ENCODE measurements at regions not wholly inside any gene's neighbourhood (a gene's known extent, or its start where the extent isn't known, plus 50 kb on each side); places are given as distances from the start of the nearest gene placed in this dataset.

DNA sequence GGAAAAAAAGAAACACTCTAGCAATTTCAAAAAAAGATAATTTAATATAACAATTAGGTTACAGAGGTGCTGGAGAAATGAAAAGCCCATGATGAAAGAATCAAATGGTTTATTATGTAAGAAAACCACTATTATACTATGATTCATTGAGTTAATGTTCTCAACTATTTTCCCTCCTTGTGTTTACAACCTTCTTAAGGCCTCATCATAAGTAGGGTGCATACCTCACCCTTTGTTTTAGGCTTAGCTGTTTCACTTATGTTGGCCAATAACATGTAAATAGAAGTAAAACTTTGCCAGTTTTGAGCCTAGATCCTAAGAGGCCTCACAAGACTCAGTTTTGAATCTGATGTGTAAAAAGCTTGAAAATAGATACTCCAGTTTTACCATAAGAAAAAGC lies 418.3 kb upstream of the DDX18 start (continued):
- TF ChIP-seq, protein P1, sequence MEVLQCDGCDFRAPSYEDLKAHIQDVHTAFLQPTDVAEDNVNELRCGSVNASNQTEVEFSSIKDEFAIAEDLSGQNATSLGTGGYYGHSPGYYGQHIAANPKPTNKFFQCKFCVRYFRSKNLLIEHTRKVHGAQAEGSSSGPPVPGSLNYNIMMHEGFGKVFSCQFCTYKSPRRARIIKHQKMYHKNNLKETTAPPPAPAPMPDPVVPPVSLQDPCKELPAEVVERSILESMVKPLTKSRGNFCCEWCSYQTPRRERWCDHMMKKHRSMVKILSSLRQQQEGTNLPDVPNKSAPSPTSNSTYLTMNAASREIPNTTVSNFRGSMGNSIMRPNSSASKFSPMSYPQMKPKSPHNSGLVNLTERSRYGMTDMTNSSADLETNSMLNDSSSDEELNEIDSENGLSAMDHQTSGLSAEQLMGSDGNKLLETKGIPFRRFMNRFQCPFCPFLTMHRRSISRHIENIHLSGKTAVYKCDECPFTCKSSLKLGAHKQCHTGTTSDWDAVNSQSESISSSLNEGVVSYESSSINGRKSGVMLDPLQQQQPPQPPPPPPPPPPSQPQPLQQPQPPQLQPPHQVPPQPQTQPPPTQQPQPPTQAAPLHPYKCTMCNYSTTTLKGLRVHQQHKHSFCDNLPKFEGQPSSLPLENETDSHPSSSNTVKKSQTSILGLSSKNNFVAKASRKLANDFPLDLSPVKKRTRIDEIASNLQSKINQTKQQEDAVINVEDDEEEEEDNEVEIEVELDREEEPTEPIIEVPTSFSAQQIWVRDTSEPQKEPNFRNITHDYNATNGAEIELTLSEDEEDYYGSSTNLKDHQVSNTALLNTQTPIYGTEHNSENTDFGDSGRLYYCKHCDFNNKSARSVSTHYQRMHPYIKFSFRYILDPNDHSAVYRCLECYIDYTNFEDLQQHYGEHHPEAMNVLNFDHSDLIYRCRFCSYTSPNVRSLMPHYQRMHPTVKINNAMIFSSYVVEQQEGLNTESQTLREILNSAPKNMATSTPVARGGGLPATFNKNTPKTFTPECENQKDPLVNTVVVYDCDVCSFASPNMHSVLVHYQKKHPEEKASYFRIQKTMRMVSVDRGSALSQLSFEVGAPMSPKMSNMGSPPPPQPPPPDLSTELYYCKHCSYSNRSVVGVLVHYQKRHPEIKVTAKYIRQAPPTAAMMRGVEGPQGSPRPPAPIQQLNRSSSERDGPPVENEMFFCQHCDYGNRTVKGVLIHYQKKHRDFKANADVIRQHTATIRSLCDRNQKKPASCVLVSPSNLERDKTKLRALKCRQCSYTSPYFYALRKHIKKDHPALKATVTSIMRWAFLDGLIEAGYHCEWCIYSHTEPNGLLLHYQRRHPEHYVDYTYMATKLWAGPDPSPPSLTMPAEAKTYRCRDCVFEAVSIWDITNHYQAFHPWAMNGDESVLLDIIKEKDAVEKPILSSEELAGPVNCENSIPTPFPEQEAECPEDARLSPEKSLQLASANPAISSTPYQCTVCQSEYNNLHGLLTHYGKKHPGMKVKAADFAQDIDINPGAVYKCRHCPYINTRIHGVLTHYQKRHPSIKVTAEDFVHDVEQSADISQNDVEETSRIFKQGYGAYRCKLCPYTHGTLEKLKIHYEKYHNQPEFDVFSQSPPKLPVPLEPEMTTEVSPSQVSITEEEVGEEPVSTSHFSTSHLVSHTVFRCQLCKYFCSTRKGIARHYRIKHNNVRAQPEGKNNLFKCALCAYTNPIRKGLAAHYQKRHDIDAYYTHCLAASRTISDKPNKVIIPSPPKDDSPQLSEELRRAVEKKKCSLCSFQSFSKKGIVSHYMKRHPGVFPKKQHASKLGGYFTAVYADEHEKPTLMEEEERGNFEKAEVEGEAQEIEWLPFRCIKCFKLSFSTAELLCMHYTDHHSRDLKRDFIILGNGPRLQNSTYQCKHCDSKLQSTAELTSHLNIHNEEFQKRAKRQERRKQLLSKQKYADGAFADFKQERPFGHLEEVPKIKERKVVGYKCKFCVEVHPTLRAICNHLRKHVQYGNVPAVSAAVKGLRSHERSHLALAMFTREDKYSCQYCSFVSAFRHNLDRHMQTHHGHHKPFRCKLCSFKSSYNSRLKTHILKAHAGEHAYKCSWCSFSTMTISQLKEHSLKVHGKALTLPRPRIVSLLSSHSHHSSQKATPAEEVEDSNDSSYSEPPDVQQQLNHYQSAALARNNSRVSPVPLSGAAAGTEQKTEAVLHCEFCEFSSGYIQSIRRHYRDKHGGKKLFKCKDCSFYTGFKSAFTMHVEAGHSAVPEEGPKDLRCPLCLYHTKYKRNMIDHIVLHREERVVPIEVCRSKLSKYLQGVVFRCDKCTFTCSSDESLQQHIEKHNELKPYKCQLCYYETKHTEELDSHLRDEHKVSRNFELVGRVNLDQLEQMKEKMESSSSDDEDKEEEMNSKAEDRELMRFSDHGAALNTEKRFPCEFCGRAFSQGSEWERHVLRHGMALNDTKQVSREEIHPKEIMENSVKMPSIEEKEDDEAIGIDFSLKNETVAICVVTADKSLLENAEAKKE (CRISPR knock-in tag; IDR thresholded peaks at IDR 0.05): no peak
- TF ChIP-seq POLR2AphosphoS5 (IDR thresholded peaks at IDR 0.05; ENCODE audit: low read depth): no peak

DNA sequence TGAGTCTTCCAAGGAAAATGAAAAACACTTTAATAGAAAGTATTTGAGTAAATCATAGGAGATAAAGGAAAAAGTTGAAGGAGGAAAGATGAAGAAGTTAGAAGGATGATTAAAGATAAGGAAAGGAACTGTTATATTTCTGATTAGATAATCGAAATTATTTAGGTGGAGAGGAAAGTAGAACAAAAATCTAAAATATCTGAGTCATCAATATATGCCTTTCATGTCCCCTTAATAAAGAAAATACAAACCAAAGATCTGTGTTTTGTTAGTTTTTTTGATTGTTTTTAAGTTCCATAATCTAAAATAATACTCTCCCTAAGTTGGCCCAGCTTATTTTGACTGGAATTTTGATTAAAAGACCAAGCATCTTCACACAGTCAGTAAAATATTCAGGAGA lies 412.9 kb upstream of the DDX18 start:
- no peak for ATAC-seq
- H3K27ac ChIP-seq (ENCODE audit: low read depth): no peak overlapping the region
- TF ChIP-seq EZH2phosphoT487 (IDR thresholded peaks at IDR 0.05; ENCODE audit: unreplicated experiment): no peak
- TF ChIP-seq REST (IDR thresholded peaks at IDR 0.05; ENCODE audit: unreplicated experiment): no peak
- no peak for TF ChIP-seq ZNF114 (CRISPR knock-in tag; IDR thresholded peaks at IDR 0.05)
- TF ChIP-seq CREB1 (CRISPR knock-in tag; IDR thresholded peaks at IDR 0.05; ENCODE audit: low read depth): no peak
- TF ChIP-seq NANOG (IDR thresholded peaks at IDR 0.05; ENCODE audit: borderline replicate concordance): no peak
- TF ChIP-seq EZH2 (IDR thresholded peaks at IDR 0.05; ENCODE audit: low read depth, unreplicated experiment): no peak

More for the DNA sequence above, 412.9 kb upstream of the DDX18 start:
- H3K4me2 ChIP-seq: no peak overlapping the region
- no peaks in the 10 kb centered on the region for H3K36me3 Mint-ChIP-seq (ENCODE audit: low read depth)
- no peak overlapping the region for H3K4me3 ChIP-seq
- H3K9me3 Mint-ChIP-seq: no peaks in the 10 kb centered on the region
- no peaks in the 10 kb centered on the region for H3K27me3 Mint-ChIP-seq (ENCODE audit: insufficient read depth, low read depth, poor library complexity)
- H3K79me2 ChIP-seq (replicated peaks; ENCODE audit: insufficient read depth): no peaks in the 10 kb centered on the region
- no peak overlapping the region for H3K27ac Mint-ChIP-seq
- H3K4me1 Mint-ChIP-seq: no peaks in the 10 kb centered on the region
- H4K20me1 ChIP-seq (replicated peaks; ENCODE audit: insufficient read depth): no peaks in the 10 kb centered on the region
- H3K27me3 ChIP-seq (ENCODE audit: insufficient read depth): no peaks in the 10 kb centered on the region
- H3K4me3 Mint-ChIP-seq: no peak overlapping the region
- no peaks in the 10 kb centered on the region for H3F3A ChIP-seq (replicated peaks; ENCODE audit: low read depth)
- H3K4me1 ChIP-seq (ENCODE audit: insufficient read depth): no peaks in the 10 kb centered on the region
- H3K9me2 ChIP-seq (ENCODE audit: insufficient read depth): no peaks in the 10 kb centered on the region
- no peaks in the 10 kb centered on the region for H3K36me3 ChIP-seq (ENCODE audit: insufficient read depth)
- no peak for DNase-seq (ENCODE audit: low spot score)
- no peak overlapping the region for H2AFZ ChIP-seq
